WTC11 (cell line): ENCODE measurements at regions not wholly inside any gene's neighbourhood (a gene's known extent, or its start where the extent isn't known, plus 50 kb on each side); places are given as distances from the start of the nearest gene placed in this dataset.
A peak's percentile ranks its signal among the peaks of the same experiment; 100 is the strongest.

Experiments
- ATAC-seq: fragments of 200-7000 bp; cut with Tn5 transposase; 2 replicates; pipeline ENCODE4 v1.10.0; 2021; ENCODE audit warnings: mild to moderate bottlenecking, moderate library complexity
- CTCF ChIA-PET: fragments of 300-600 bp; sonication (Branson Sonifier 250); formaldehyde crosslinking; loops from one replicate; lab custom pipeline; 2021; ENCODE audit warnings: antibody characterized with exemption; lab: Charles Lee
- POLR2A ChIA-PET: fragments of 350-600 bp; sonication (Branson Sonifier 250); formaldehyde crosslinking; loops from one replicate; lab custom pipeline; 2021; ENCODE audit warnings: antibody characterized with exemption; lab: Charles Lee
- DNase-seq: peaks from one replicate; pipeline ENCODE4 v3.0.0; 2021; ENCODE audit warnings: low spot score
- H3K27ac Mint-ChIP-seq: 2 replicates; pipeline ENCODE4 v1.8.0; 2021; ENCODE audit warnings: mixed read lengths
- H3K27me3 Mint-ChIP-seq: 2 replicates; pipeline ENCODE4 v1.8.0; 2021; ENCODE audit warnings: low read depth, mild to moderate bottlenecking, moderate library complexity, mixed read lengths
- H3K36me3 Mint-ChIP-seq: 2 replicates; pipeline ENCODE4 v1.8.0; 2021; ENCODE audit warnings: mixed read lengths
- H3K4me1 Mint-ChIP-seq: 2 replicates; pipeline ENCODE4 v1.8.0; 2022; ENCODE audit warnings: mixed read lengths
- H3K4me3 Mint-ChIP-seq: 2 replicates; pipeline ENCODE4 v1.8.0; 2021; ENCODE audit warnings: mild to moderate bottlenecking, moderate library complexity, mixed read lengths
- H3K9me3 Mint-ChIP-seq: 2 replicates; pipeline ENCODE4 v1.8.0; 2021; ENCODE audit warnings: mixed read lengths
- CDX4 ChIP-seq: fragments of 250-450 bp; sonication (Bioruptor Pico); IDR thresholded peaks from 2 replicates; pipeline ENCODE4 v1.9.0; 2021; ENCODE audit warnings: moderate library complexity, mild to moderate bottlenecking, inconsistent platforms, borderline replicate concordance
- GTF2I ChIP-seq: fragments of 250-450 bp; sonication (Bioruptor Pico); conservative IDR thresholded peaks from 2 replicates; pipeline ENCODE4 v1.4.0; 2021; ENCODE audit warnings: mild to moderate bottlenecking
- HMGA2 ChIP-seq: fragments of 250-450 bp; sonication (Bioruptor Pico); IDR thresholded peaks from 2 replicates; pipeline ENCODE4 v1.4.0; 2021; ENCODE audit warnings: mild to moderate bottlenecking, moderate library complexity
- IRF2 ChIP-seq: sonication (generic); formaldehyde crosslinking; IDR thresholded peaks from 2 replicates; pipeline ENCODE4 v1.8.0; 2022; ENCODE audit warnings: low read depth, missing genetic modification reagents, borderline replicate concordance
- NR1H2 ChIP-seq: sonication (generic); formaldehyde crosslinking; IDR thresholded peaks from 2 replicates; pipeline ENCODE4 v1.9.0; 2021; ENCODE audit warnings: mild to moderate bottlenecking, moderate library complexity, missing genetic modification reagents
- STAT6 ChIP-seq: sonication (generic); formaldehyde crosslinking; conservative IDR thresholded peaks from 2 replicates; pipeline ENCODE4 v1.8.1; 2023; ENCODE audit warnings: mild to moderate bottlenecking, low read depth, missing genetic modification reagents, moderate library complexity
- ZNF512 ChIP-seq: sonication (generic); formaldehyde crosslinking; IDR thresholded peaks from 2 replicates; pipeline ENCODE4 v1.8.1; 2022; ENCODE audit warnings: missing genetic modification reagents, borderline replicate concordance
- ZNF532 ChIP-seq: fragments of 250-450 bp; sonication (Bioruptor Pico); IDR thresholded peaks from 2 replicates; pipeline ENCODE4 v1.9.0; 2021; ENCODE audit warnings: mild to moderate bottlenecking, borderline replicate concordance

GRCh38 chr12:131511391-131511802 is 199.5 kb upstream of the SFSWAP start:
- ChIA-PET CTCF (no interaction called here), POLR2A (no interaction called here)
- TF ChIP-seq ZNF512 (CRISPR knock-in tag) (no peak), IRF2 (no peak), STAT6 (CRISPR knock-in tag) (no peak), CDX4 (CRISPR knock-in tag) (no peak)
- H3K27me3 Mint-ChIP-seq: no peaks in the 10 kb centered on the region; the same call in 1 of the 2 replicates
- no peak for DNase-seq
- H3K4me1 Mint-ChIP-seq: peaks cover 19% of the 10 kb centered on the region
- no peak overlapping the region for H3K4me3 Mint-ChIP-seq
- H3K27ac Mint-ChIP-seq: 0 out of 2 replicates have a peak overlapping the region, but pooled peaks have one; percentile 17
- H3K9me3 Mint-ChIP-seq: peaks cover 8% of the 10 kb centered on the region
- ATAC-seq: peak; percentile 80
- no peaks in the 10 kb centered on the region for H3K36me3 Mint-ChIP-seq

- peaks cover 19% of the 10 kb centered on the region for H3K4me1 Mint-ChIP-seq
- no peaks in the 10 kb centered on the region; the same call in 1 of the 2 replicates for H3K27me3 Mint-ChIP-seq
- ChIA-PET POLR2A (no interaction called here), CTCF (no interaction called here)
- H3K4me3 Mint-ChIP-seq: no peak overlapping the region
- H3K27ac Mint-ChIP-seq: no peak overlapping the region
- no peaks in the 10 kb centered on the region for H3K36me3 Mint-ChIP-seq
- no peak; the same call in 1 of the 2 replicates for ATAC-seq
- TF ChIP-seq HMGA2 (CRISPR knock-in tag): no peak
- no peak for TF ChIP-seq NR1H2
- no peak for TF ChIP-seq GTF2I (CRISPR knock-in tag)
- no peak for TF ChIP-seq ZNF532 (CRISPR knock-in tag)
- no peak for TF ChIP-seq STAT6 (CRISPR knock-in tag)
- peaks cover 12% of the 10 kb centered on the region for H3K9me3 Mint-ChIP-seq
- DNase-seq: no peak
These were observed 198.9 kb upstream of the SFSWAP start for GRCh38 chr12:131511803-131512561.
